ENCODE measurements at regions not wholly inside any gene's neighbourhood (a gene's known extent, or its start where the extent isn't known, plus 50 kb on each side); places are given as distances from the start of the nearest gene placed in this dataset.

DNA sequence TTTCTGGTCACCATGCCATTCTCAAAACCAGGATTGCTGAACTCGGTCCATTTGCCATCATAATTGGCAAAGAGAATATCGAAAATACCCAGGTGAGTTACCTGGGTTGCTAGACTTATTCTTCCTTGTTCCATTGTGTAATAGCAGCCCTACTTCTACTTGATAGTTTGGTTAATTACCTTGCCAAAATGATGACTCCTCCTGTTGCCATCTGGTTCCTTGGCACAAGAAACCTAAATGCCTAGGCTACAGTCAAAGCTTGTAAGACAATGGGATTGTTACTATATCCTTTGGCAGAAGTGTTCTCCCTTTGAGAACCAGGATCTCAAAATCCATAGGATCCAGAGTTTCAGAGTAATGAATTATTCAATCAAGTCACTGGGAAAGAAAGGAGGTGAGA, 373.2 kb upstream of the ACTBL2 start:
- ATAC-seq (ENCODE audit: low read depth in 2 of 2) (no peak), DNase-seq (no peak)
- no peaks in the 10 kb centered on the region for H3K9me3 ChIP-seq (ENCODE audit: control insufficient read depth in 2 of 2, low read length in 2 of 2)
- Mint-ChIP-seq H3K27ac (no peak overlapping the region), H3K36me3 (no peaks in the 10 kb centered on the region), H3K27me3 (no peaks in the 10 kb centered on the region), H3K4me3 (no peak overlapping the region), H3K4me1 (no peaks in the 10 kb centered on the region), H3K9me3 (peaks cover 0 to 8% (median 0%) of the 10 kb centered on the region in 7 donors)
- H3K4me1 ChIP-seq (ENCODE audit: control insufficient read depth, insufficient read depth, low read length, poor library complexity, severe bottlenecking), result no peaks in the 10 kb centered on the region
- no peaks in the 10 kb centered on the region for H3K27me3 ChIP-seq (ENCODE audit: control insufficient read depth, insufficient read depth, low read length)
- no peak overlapping the region for H3K4me3 ChIP-seq (ENCODE audit: low read depth, low read length)
- no peak overlapping the region for H3K27ac ChIP-seq (ENCODE audit: insufficient read depth, low read length, poor library complexity, severe bottlenecking)
- no peaks in the 10 kb centered on the region for H3K36me3 ChIP-seq (ENCODE audit: control insufficient read depth, insufficient read depth, low read length)

DNA sequence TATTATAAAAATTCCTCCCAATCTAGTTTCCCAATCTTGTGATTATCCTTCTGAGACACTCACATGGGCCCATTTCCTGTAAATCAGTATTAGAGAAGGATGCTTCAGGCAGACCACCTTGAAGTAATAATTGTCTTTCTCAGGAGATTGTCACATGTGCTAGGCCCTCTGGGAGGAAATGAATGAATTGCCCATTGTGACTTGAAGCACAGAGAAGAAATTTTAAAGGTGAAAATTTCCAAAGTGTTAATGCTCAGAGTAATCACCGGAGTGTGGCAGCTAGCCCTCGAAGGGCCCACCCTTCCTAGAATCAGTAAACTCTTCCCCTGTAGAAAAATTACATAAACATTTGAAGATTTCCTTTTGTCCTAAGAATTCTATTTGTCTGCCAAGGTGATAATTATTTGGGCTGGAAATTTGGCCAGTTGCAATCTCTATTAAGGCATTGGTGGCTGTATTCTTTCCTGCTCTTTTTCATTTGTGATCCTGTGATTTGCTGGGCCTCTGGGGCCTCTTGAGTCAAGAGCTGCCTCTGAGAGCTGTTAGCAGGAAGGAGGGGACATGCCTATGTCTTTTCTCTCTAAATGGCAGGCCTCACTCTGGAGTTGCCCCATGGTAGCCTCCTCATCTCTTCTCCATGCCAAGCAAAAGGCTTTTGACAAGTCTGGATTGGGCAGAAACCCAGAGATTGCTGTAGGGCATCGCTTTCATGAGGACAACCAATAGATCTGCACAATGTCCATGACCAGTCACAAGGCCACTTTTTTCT, 371.5 kb upstream of the ACTBL2 start:
- H3K27ac Mint-ChIP-seq, result no peak overlapping the region

DNA sequence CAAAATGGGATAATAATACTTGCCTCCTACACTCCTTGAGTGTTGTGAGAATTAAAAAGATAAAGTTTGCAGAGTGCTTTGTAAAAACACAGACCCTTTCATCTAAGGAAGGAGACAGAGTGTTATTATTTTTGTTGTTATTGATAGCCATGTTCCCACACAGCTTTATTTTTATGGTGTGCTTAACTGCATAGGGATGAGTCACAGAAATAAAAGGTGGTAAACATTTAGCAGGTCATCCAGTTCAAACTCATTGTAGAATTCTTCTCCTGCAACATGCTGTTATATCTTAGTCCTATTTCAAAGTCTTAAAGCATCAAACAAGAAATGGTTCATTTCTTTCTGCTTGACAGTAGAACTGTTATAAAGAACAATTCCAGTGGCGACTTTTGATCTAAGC, 367.5 kb upstream of the ACTBL2 start:
- H3K9me3 Mint-ChIP-seq, result peaks cover 0 to 3% (median 0%) of the 10 kb centered on the region in 7 donors
- Histone ChIP-seq H3K27ac (ENCODE audit: insufficient read depth, low read length, poor library complexity, severe bottlenecking) (no peak overlapping the region), H3K27me3 (ENCODE audit: control insufficient read depth, insufficient read depth, low read length) (no peaks in the 10 kb centered on the region), H3K36me3 (ENCODE audit: control insufficient read depth, insufficient read depth, low read length) (no peaks in the 10 kb centered on the region), H3K4me1 (ENCODE audit: control insufficient read depth, insufficient read depth, low read length, poor library complexity, severe bottlenecking) (no peaks in the 10 kb centered on the region), H3K9me3 (ENCODE audit: control insufficient read depth in 2 of 2, low read length in 2 of 2) (no peaks in the 10 kb centered on the region), H3K4me3 (ENCODE audit: low read depth, low read length) (no peak overlapping the region)
- H3K36me3 Mint-ChIP-seq, result no peaks in the 10 kb centered on the region
- no peak for DNase-seq
- H3K4me1 Mint-ChIP-seq, result no peaks in the 10 kb centered on the region
- H3K4me3 Mint-ChIP-seq, result no peak overlapping the region
- H3K27ac Mint-ChIP-seq, result no peak overlapping the region
- no peak for ATAC-seq (ENCODE audit: low read depth in 2 of 2)
- H3K27me3 Mint-ChIP-seq, result peaks cover 4% of the 10 kb centered on the region

More for the DNA sequence above, 371.5 kb upstream of the ACTBL2 start:
- Mint-ChIP-seq H3K9me3 (peaks cover 0 to 3% (median 0%) of the 10 kb centered on the region in 7 donors), H3K4me3 (no peak overlapping the region), H3K27me3 (no peaks in the 10 kb centered on the region), H3K4me1 (no peaks in the 10 kb centered on the region), H3K36me3 (no peaks in the 10 kb centered on the region)
- H3K27ac ChIP-seq (ENCODE audit: insufficient read depth, low read length, poor library complexity, severe bottlenecking), result no peak overlapping the region
- no peaks in the 10 kb centered on the region for H3K36me3 ChIP-seq (ENCODE audit: control insufficient read depth, insufficient read depth, low read length)
- ATAC-seq (ENCODE audit: low read depth in 2 of 2) (no peak), DNase-seq (no peak)
- no peaks in the 10 kb centered on the region for H3K27me3 ChIP-seq (ENCODE audit: control insufficient read depth, insufficient read depth, low read length)
- no peaks in the 10 kb centered on the region for H3K9me3 ChIP-seq (ENCODE audit: control insufficient read depth in 2 of 2, low read length in 2 of 2)
- H3K4me3 ChIP-seq (ENCODE audit: low read depth, low read length), result no peak overlapping the region
- no peaks in the 10 kb centered on the region for H3K4me1 ChIP-seq (ENCODE audit: control insufficient read depth, insufficient read depth, low read length, poor library complexity, severe bottlenecking)

DNA sequence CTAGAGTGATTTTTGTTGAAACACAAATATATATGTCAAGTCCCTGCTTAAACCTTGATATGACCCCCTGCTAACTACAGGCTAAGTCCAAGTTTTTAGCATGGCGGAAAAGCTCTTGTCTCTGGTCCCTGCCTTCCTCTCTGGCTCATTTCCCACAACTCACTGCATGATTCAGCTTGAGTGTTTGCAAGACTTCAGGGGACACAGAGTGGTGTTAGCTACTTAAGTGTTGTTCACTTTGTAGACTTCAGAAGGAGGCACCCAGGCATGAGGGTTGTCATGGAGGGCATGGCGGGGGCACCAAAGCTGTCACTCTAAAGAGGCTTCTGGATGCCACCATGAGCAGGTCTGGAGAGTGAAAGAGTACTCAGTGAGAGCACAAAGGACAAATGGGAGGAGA, 362.4 kb upstream of the ACTBL2 start:
- Histone ChIP-seq H3K9me3 (ENCODE audit: control insufficient read depth in 2 of 2, low read length in 2 of 2) (no peaks in the 10 kb centered on the region), H3K4me3 (ENCODE audit: low read depth, low read length) (no peak overlapping the region), H3K27ac (ENCODE audit: insufficient read depth, low read length, poor library complexity, severe bottlenecking) (no peak overlapping the region), H3K27me3 (ENCODE audit: control insufficient read depth, insufficient read depth, low read length) (no peaks in the 10 kb centered on the region), H3K4me1 (ENCODE audit: control insufficient read depth, insufficient read depth, low read length, poor library complexity, severe bottlenecking) (no peaks in the 10 kb centered on the region), H3K36me3 (ENCODE audit: control insufficient read depth, insufficient read depth, low read length) (no peaks in the 10 kb centered on the region)
- peaks cover 0 to 2% (median 0%) of the 10 kb centered on the region in 7 donors for H3K9me3 Mint-ChIP-seq
- peaks cover 4% of the 10 kb centered on the region for H3K27me3 Mint-ChIP-seq
- ATAC-seq (ENCODE audit: low read depth in 2 of 2) (no peak), DNase-seq (no peak)
- H3K27ac Mint-ChIP-seq, result no peak overlapping the region
- H3K4me1 Mint-ChIP-seq, result no peaks in the 10 kb centered on the region
- no peak overlapping the region for H3K4me3 Mint-ChIP-seq
- no peaks in the 10 kb centered on the region for H3K36me3 Mint-ChIP-seq

DNA sequence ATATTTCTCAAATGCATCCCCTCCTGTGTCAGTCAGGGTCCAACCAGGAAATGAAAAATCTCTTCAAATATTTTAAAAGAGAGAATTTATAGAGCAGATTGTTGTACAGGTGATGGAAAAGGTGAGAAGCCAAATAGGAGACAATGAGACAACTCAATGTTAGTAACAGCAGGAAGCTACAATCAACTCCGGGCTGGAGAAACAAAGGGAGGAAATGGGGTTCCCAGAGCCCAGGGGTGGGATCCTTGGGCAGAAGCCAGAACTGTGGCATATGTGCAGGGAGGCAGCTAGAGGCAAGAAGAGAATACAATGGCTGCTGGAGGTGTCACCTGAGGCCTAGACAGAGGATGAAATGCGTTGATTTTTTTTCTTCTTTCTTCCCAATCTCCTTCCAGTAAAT, 361.8 kb upstream of the ACTBL2 start:
- Histone ChIP-seq H3K9me3 (ENCODE audit: control insufficient read depth in 2 of 2, low read length in 2 of 2) (no peaks in the 10 kb centered on the region), H3K36me3 (ENCODE audit: control insufficient read depth, insufficient read depth, low read length) (no peaks in the 10 kb centered on the region), H3K27ac (ENCODE audit: insufficient read depth, low read length, poor library complexity, severe bottlenecking) (no peak overlapping the region), H3K27me3 (ENCODE audit: control insufficient read depth, insufficient read depth, low read length) (no peaks in the 10 kb centered on the region), H3K4me1 (ENCODE audit: control insufficient read depth, insufficient read depth, low read length, poor library complexity, severe bottlenecking) (no peaks in the 10 kb centered on the region), H3K4me3 (ENCODE audit: low read depth, low read length) (no peak overlapping the region)
- DNase-seq (no peak), ATAC-seq (ENCODE audit: low read depth in 2 of 2) (no peak)
- H3K27ac Mint-ChIP-seq, result peak overlapping the region in 1 of 3 donors; percentile 3
- peaks cover 0 to 2% (median 0%) of the 10 kb centered on the region in 7 donors for H3K9me3 Mint-ChIP-seq
- H3K4me1 Mint-ChIP-seq, result no peaks in the 10 kb centered on the region
- no peaks in the 10 kb centered on the region for H3K36me3 Mint-ChIP-seq
- peaks cover 4% of the 10 kb centered on the region for H3K27me3 Mint-ChIP-seq
- no peak overlapping the region for H3K4me3 Mint-ChIP-seq

DNA sequence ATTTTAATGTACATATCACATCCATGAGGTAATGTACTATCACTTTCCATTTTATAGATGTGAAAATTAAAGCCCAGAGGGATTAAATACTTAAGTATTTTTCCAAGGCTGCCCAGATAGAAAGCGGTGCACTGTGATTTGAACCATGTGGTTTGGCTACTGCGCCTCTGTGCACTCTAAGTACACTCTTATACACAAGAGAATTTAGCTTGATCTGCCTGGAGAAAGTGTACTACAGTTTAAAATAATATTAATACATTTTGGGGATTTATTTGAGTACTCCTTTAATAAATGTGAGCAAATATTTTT, 360.4 kb upstream of the ACTBL2 start:
- Mint-ChIP-seq H3K4me1 (no peaks in the 10 kb centered on the region), H3K4me3 (no peak overlapping the region), H3K27me3 (peaks cover 4% of the 10 kb centered on the region), H3K9me3 (peaks cover 0 to 2% (median 0%) of the 10 kb centered on the region in 7 donors), H3K27ac (no peak overlapping the region), H3K36me3 (no peaks in the 10 kb centered on the region)
- Histone ChIP-seq H3K9me3 (ENCODE audit: control insufficient read depth in 2 of 2, low read length in 2 of 2) (no peaks in the 10 kb centered on the region), H3K36me3 (ENCODE audit: control insufficient read depth, insufficient read depth, low read length) (no peaks in the 10 kb centered on the region), H3K27me3 (ENCODE audit: control insufficient read depth, insufficient read depth, low read length) (no peaks in the 10 kb centered on the region), H3K27ac (ENCODE audit: insufficient read depth, low read length, poor library complexity, severe bottlenecking) (no peak overlapping the region), H3K4me1 (ENCODE audit: control insufficient read depth, insufficient read depth, low read length, poor library complexity, severe bottlenecking) (no peaks in the 10 kb centered on the region), H3K4me3 (ENCODE audit: low read depth, low read length) (no peak overlapping the region)
- DNase-seq (no peak), ATAC-seq (ENCODE audit: low read depth in 2 of 2) (no peak)

DNA sequence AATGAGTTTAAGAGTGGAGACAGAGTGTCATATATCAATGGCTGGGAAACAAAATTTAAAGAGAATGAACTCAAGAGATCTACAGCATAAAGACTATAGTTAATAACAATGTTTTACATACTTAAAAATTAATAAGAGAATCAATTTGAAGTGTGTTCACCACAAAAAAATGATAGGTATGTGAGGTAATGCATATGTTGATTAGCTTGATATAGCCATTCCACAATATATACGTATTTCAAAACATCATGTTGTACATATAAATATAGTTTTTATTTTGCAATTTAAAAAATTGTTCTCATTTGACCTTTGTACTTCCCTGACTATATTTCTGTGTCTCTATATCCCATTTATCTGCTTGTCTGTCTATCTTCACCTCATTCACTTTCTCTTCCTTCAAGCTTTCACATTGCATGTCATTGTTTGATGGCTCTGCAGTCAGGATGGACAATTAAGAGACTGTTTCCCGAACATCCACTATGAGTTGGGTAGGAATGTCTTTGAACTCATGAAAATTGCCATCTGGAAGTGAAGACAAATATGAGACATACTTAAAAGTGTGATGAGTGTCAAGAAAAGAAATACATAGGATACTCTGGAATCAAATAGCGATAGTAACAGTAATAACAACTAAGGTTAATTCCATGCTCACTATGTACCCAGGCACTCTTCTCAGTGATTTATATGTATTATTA, 359.9 kb upstream of the ACTBL2 start:
- H3K9me3 Mint-ChIP-seq, result peaks cover 0 to 2% (median 0%) of the 10 kb centered on the region in 7 donors
- H3K4me1 Mint-ChIP-seq, result no peaks in the 10 kb centered on the region

More for the DNA sequence above, 359.9 kb upstream of the ACTBL2 start:
- no peaks in the 10 kb centered on the region for H3K36me3 ChIP-seq (ENCODE audit: control insufficient read depth, insufficient read depth, low read length)
- ATAC-seq (ENCODE audit: low read depth in 2 of 2) (no peak), DNase-seq (no peak)
- no peak overlapping the region for H3K4me3 Mint-ChIP-seq
- H3K27me3 Mint-ChIP-seq, result peaks cover 2% of the 10 kb centered on the region
- H3K27ac ChIP-seq (ENCODE audit: insufficient read depth, low read length, poor library complexity, severe bottlenecking), result no peak overlapping the region
- no peaks in the 10 kb centered on the region for H3K36me3 Mint-ChIP-seq
- H3K4me1 ChIP-seq (ENCODE audit: control insufficient read depth, insufficient read depth, low read length, poor library complexity, severe bottlenecking), result no peaks in the 10 kb centered on the region
- H3K4me3 ChIP-seq (ENCODE audit: low read depth, low read length), result no peak overlapping the region
- H3K27me3 ChIP-seq (ENCODE audit: control insufficient read depth, insufficient read depth, low read length), result no peaks in the 10 kb centered on the region
- H3K9me3 ChIP-seq (ENCODE audit: control insufficient read depth in 2 of 2, low read length in 2 of 2), result no peaks in the 10 kb centered on the region
- H3K27ac Mint-ChIP-seq, result peak overlapping the region in 1 of 3 donors; percentile 68

All from CD4-positive, CD25-positive, alpha-beta regulatory T cell (primary cell).